Rectal smooth muscle tissue (tissue), 1 donor: ENCODE measurements at regions not wholly inside any gene's neighbourhood (a gene's known extent, or its start where the extent isn't known, plus 50 kb on each side); places are given as distances from the start of the nearest gene placed in this dataset.
"Not testable (repeated sequence)": the region's sequence is repeated elsewhere in the genome, so short reads cannot be mapped to it uniquely, and the experiment has no call there.

Experiments
- H3K27ac ChIP-seq: one replicate; pipeline ENCODE4 v1.7.0; 2013; ENCODE audit warnings: low read depth, low read length, inconsistent platforms
- H3K27me3 ChIP-seq: one replicate; pipeline ENCODE4 v1.7.0; 2013; ENCODE audit warnings: low read length; ENCODE audit not compliant: control insufficient read depth, insufficient read depth
- H3K36me3 ChIP-seq: one replicate; pipeline ENCODE4 v1.7.0; 2013; ENCODE audit warnings: low read length; ENCODE audit not compliant: control insufficient read depth, insufficient read depth
- H3K4me1 ChIP-seq: one replicate; pipeline ENCODE4 v1.7.0; 2013; ENCODE audit warnings: low read length; ENCODE audit not compliant: control insufficient read depth, insufficient read depth
- H3K4me3 ChIP-seq: one replicate; pipeline ENCODE4 v1.7.0; 2013; ENCODE audit warnings: low read length
- H3K9ac ChIP-seq: one replicate; pipeline ENCODE4 v1.7.0; 2013; ENCODE audit warnings: low read length

DNA sequence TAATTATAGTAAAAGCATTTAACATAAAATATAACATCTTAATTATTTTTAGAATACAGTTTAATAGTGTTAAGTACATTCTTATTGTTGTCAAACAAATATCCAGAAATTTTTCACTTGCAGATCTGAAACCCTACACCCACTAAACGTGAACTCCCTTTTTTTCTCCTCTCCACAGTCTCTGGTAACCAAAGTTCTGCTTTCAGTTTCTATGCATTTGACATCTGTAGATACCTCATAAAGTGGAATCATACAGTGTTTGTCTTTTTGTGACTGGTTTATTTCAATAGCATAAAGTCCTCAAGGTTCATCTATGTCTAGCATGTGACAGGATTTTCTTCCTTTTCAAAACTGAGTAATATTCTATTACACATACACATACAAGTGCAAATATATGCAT lies 286.3 kb downstream of the BTBD3 start:
- Histone ChIP-seq H3K4me3 (no peak overlapping the region), H3K27me3 (no peaks in the 10 kb centered on the region), H3K9ac (no peak overlapping the region), H3K27ac (no peak overlapping the region), H3K4me1 (no peaks in the 10 kb centered on the region), H3K36me3 (no peaks in the 10 kb centered on the region)

GRCh38 chr20:12207875-12208274 lies 290.2 kb downstream of the BTBD3 start:
- Histone ChIP-seq H3K27ac (no peak overlapping the region), H3K9ac (no peak overlapping the region), H3K27me3 (no peaks in the 10 kb centered on the region), H3K36me3 (no peaks in the 10 kb centered on the region), H3K4me3 (no peak overlapping the region), H3K4me1 (no peaks in the 10 kb centered on the region)

- no peaks in the 10 kb centered on the region for H3K36me3 ChIP-seq
- H3K27ac ChIP-seq = no peak overlapping the region
- no peaks in the 10 kb centered on the region for H3K4me1 ChIP-seq
- H3K9ac ChIP-seq = no peak overlapping the region
- no peaks in the 10 kb centered on the region for H3K27me3 ChIP-seq
- no peak overlapping the region for H3K4me3 ChIP-seq
Measured at GRCh38 chr20:12210591-12210990, 292.9 kb downstream of the BTBD3 start.

DNA sequence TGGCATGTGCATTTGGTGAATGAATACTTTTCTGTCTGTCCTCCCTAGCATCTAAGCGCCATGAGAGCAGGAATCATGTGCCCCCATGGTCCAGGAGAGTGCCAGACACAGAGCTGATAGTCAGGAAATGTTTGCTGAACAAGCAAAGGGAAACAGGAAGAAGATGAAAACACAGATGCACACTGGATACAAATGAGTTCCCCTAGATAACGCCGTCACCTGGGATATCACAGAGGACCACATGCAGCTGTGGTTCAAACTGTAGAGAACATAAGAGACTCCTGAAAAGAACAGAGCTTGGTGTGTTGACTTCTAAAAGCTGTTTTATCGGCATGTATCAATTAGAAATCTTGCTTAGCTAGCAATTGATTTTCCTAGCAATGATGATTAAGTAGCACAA lies 293.7 kb downstream of the BTBD3 start:
- Histone ChIP-seq H3K9ac (no peak overlapping the region), H3K4me3 (no peak overlapping the region), H3K4me1 (no peaks in the 10 kb centered on the region), H3K27ac (no peak overlapping the region), H3K36me3 (no peaks in the 10 kb centered on the region), H3K27me3 (no peaks in the 10 kb centered on the region)

- Histone ChIP-seq H3K4me1 (no peaks in the 10 kb centered on the region), H3K27ac (no peak overlapping the region), H3K27me3 (no peaks in the 10 kb centered on the region), H3K4me3 (no peak overlapping the region), H3K9ac (no peak overlapping the region), H3K36me3 (no peaks in the 10 kb centered on the region)
Measured at GRCh38 chr20:12217382-12217781, 299.7 kb downstream of the BTBD3 start.

DNA sequence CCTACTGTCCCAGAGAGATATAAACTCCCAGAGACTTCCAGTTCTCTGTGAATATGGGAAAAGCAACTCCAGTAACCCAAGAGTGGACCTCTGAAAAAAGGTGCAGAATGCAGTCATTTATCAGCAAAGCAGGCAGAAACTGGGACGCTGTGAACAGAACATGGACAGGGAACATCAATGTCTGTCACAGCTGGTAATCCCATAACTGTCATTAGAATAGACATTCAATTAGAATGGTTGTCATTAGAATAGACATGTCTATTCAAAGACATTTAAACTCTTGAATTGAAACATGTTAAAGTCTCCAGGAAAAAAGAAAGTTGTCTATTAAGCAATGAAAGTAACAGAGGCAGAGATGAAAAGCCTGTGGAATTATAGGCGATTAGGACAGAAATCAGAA lies 302.1 kb downstream of the BTBD3 start:
- Histone ChIP-seq H3K4me1 (no peaks in the 10 kb centered on the region), H3K27me3 (no peaks in the 10 kb centered on the region), H3K4me3 (no peak overlapping the region), H3K9ac (no peak overlapping the region), H3K36me3 (no peaks in the 10 kb centered on the region), H3K27ac (no peak overlapping the region)

DNA sequence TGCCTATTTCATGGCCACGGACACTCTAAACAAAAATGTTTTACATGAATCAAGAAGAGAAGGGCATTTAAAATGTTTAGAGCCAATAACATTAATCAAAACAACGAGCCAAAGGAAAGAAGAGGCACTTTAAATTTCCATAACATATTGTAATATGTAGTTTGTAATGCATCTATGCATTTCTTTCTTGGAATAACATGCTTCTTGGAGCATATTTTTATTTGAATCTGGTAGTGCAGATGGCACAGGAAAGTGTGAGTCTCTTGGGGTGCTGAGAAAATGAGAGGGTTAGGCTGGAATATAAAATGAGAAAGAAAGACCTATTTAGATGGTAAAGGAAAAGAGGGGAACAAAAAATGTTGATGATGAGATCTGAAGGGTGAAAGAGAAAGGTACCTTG lies 305.4 kb downstream of the BTBD3 start:
- no peak overlapping the region for H3K4me3 ChIP-seq

DNA sequence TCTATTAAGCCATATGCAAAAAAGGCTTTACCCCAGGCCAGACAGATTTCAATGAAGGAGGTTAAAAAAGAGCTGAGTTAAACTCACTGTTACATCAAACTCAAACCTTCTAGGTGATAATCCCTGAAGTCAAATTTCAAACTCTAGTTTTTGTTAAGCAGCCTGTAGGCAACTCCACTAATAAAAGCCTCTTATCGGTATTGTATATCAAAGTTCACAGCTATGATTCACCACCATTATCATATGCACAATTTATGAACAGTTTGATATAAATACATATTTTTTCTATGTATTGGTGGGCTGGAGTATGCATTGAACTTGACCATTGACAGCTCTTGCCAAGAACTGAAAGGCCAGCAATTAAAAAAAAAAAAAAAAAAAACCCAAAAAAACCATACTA lies 308.2 kb downstream of the BTBD3 start:
- Histone ChIP-seq H3K27me3 (no peaks in the 10 kb centered on the region), H3K4me3 (no peak overlapping the region), H3K36me3 (no peaks in the 10 kb centered on the region), H3K4me1 (no peaks in the 10 kb centered on the region), H3K27ac (no peak overlapping the region), H3K9ac (no peak overlapping the region)

More for the DNA sequence above, 305.4 kb downstream of the BTBD3 start:
- Histone ChIP-seq H3K27me3 (no peaks in the 10 kb centered on the region), H3K4me1 (no peaks in the 10 kb centered on the region), H3K36me3 (no peaks in the 10 kb centered on the region), H3K9ac (no peak overlapping the region), H3K27ac (no peak overlapping the region)

DNA sequence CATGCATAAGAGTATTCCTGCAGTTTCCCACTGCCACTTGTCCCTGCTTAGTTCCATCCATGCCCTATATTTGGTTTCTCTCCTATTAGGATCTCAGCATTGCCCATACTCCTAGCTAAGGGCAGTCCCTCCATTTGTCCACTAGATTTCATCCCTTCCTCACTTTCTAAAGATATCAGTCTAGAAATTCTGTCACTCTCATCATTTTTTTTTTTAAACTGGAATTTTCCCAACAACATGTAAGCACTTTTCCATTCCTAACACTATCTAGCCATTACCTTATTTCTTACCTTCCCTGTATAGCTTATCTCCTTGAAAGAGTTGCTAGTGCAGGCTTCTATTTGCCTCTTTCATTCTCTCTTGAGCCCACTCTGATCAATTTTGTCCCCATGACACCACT lies 312.2 kb downstream of the BTBD3 start:
- Histone ChIP-seq H3K36me3 (no peaks in the 10 kb centered on the region), H3K4me3 (no peak overlapping the region), H3K27me3 (no peaks in the 10 kb centered on the region), H3K4me1 (no peaks in the 10 kb centered on the region), H3K9ac (no peak overlapping the region), H3K27ac (no peak overlapping the region)

DNA sequence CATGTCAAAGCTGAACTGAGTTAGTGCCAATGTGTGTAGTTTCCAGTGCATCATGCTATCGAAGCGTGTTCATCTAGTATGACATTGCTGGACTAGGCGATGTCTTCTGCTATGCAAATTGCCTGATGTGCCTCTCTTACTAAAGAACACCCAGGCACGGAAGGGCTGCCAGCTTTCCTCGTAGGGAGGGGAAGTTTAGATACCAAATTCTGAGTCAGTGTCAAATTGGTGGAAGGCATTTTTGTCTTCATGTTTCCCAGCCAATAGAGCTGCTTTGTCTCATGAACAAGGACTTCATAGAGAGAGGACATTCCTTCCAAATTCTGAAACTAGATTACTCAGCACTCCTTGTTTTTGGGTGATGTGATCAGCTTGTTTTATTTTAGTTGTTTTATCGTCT lies 320.1 kb downstream of the BTBD3 start:
- Histone ChIP-seq H3K27ac (no peak overlapping the region), H3K4me1 (peaks cover 3% of the 10 kb centered on the region), H3K27me3 (no peaks in the 10 kb centered on the region), H3K36me3 (no peaks in the 10 kb centered on the region), H3K9ac (no peak overlapping the region), H3K4me3 (no peak overlapping the region)

GRCh38 chr20:12241065-12241464 lies 323.4 kb downstream of the BTBD3 start:
- no peaks in the 10 kb centered on the region for H3K27me3 ChIP-seq
- peaks cover 3% of the 10 kb centered on the region for H3K4me1 ChIP-seq
- no peaks in the 10 kb centered on the region for H3K36me3 ChIP-seq
- H3K9ac ChIP-seq = no peak overlapping the region
- no peak overlapping the region for H3K4me3 ChIP-seq
- H3K27ac ChIP-seq = no peak overlapping the region

DNA sequence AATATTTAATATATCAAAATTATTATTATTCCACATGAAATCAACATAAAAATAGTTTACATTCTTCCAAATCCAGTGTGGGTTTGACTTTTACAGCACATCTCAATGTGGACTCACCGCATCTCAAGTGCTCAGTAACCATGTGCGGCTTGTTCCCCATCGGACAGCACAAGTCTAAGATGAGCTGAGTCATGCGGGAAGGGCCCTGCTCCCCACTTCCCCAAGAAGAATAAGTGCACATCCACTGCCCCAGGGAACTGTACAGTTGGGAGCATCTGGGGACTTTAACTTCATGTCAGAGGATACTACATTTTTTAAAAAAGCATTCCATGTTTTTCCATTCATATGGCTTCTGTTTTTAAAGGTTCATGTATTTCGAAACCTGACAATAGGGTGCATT lies 325.6 kb downstream of the BTBD3 start:
- Histone ChIP-seq H3K27me3 (no peaks in the 10 kb centered on the region), H3K4me1 (no peaks in the 10 kb centered on the region), H3K27ac (no peak overlapping the region), H3K9ac (no peak overlapping the region), H3K36me3 (no peaks in the 10 kb centered on the region), H3K4me3 (no peak overlapping the region)

GRCh38 chr20:12248481-12248880 lies 330.8 kb downstream of the BTBD3 start:
- Histone ChIP-seq H3K4me1 (no peaks in the 10 kb centered on the region), H3K27ac (no peak overlapping the region), H3K4me3 (no peak overlapping the region), H3K27me3 (no peaks in the 10 kb centered on the region), H3K9ac (no peak overlapping the region), H3K36me3 (no peaks in the 10 kb centered on the region)

DNA sequence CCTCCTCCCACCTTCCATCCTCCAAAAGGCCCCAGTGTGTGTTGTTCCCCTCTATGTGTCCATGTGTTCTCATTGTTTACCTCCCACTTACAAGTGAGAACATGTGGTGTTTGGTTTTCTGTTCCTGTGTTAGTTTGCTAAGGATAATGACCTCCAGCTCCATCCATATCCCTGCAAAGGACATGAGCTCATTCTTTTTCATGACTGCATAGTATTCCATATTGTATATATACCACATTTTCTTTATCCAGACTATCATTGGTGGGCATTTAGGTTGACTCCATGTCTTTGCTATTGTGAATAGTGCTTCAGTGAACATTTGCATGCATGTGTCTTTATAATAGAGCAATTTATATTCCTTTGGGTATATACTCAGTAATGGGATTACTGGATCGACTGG lies 333.0 kb downstream of the BTBD3 start:
- H3K4me1 ChIP-seq, H3K27ac ChIP-seq, H3K9ac ChIP-seq, H3K4me3 ChIP-seq, H3K27me3 ChIP-seq, H3K36me3 ChIP-seq: not testable (repeated sequence)
